Colonic mucosa (tissue), 4 donors: ENCODE measurements at regions not wholly inside any gene's neighbourhood (a gene's known extent, or its start where the extent isn't known, plus 50 kb on each side); places are given as distances from the start of the nearest gene placed in this dataset.

ENCODE experiments used
- DNase-seq: peaks from one replicate; pipeline ENCODE4 v3.0.0-alpha.2; 2020
- H3K27ac ChIP-seq: fragments of 200-600 bp; one replicate; pipeline ENCODE4 v1.8.0; 2021
- H3K27me3 ChIP-seq: fragments of 200-600 bp; one replicate; pipeline ENCODE4 v1.8.0; 2021
- H3K36me3 ChIP-seq: fragments of 200-600 bp; one replicate; pipeline ENCODE4 v1.8.0; 2021
- H3K4me1 ChIP-seq: fragments of 200-600 bp; one replicate; pipeline ENCODE4 v1.8.0; 2021; ENCODE audit warnings: mild to moderate bottlenecking
- H3K4me3 ChIP-seq: fragments of 200-600 bp; one replicate; pipeline ENCODE4 v1.8.0; 2021
- H3K9ac ChIP-seq, 2 donors: one replicate each; pipeline ENCODE4 v1.7.0; 2013; ENCODE audit warnings: control low read depth in 2 of 2, low read depth in 2 of 2, low read length in 2 of 2
- H3K9me3 ChIP-seq: fragments of 200-600 bp; one replicate; pipeline ENCODE4 v1.8.0; 2021
- intact Hi-C: fragments of 100-400 bp; cut with DNase I; formaldehyde crosslinking; loops from one replicate; pipeline ENCODE4 v1.14.1; 2022
- TF ChIP-seq, protein P1 (sequence below): fragments of 200-600 bp; IDR thresholded peaks from one replicate; pipeline ENCODE4 v1.8.0; 2022; ENCODE audit warnings: antibody characterized with exemption, mild to moderate bottlenecking
- donor health status: healthy.
- donor health status: DM: no; HTN: no; CAD: no.
- donor health status: DM: no; HTN: no; CAD: no.

- H3K4me3 ChIP-seq = no peak overlapping the region
- H3K27ac ChIP-seq = no peak overlapping the region
- no peaks in the 10 kb centered on the region for H3K27me3 ChIP-seq
- no peaks in the 10 kb centered on the region for H3K4me1 ChIP-seq
- H3K36me3 ChIP-seq = no peaks in the 10 kb centered on the region
- no peak overlapping the region for H3K9ac ChIP-seq
- no peak for DNase-seq
- no peaks in the 10 kb centered on the region for H3K9me3 ChIP-seq
- TF ChIP-seq, protein P1, sequence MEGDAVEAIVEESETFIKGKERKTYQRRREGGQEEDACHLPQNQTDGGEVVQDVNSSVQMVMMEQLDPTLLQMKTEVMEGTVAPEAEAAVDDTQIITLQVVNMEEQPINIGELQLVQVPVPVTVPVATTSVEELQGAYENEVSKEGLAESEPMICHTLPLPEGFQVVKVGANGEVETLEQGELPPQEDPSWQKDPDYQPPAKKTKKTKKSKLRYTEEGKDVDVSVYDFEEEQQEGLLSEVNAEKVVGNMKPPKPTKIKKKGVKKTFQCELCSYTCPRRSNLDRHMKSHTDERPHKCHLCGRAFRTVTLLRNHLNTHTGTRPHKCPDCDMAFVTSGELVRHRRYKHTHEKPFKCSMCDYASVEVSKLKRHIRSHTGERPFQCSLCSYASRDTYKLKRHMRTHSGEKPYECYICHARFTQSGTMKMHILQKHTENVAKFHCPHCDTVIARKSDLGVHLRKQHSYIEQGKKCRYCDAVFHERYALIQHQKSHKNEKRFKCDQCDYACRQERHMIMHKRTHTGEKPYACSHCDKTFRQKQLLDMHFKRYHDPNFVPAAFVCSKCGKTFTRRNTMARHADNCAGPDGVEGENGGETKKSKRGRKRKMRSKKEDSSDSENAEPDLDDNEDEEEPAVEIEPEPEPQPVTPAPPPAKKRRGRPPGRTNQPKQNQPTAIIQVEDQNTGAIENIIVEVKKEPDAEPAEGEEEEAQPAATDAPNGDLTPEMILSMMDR = no peak
- intact Hi-C loops = no loop called here
These were observed 94.6 kb upstream of the SLC30A5 start for GRCh38 chr5:68999181-68999580.

DNA sequence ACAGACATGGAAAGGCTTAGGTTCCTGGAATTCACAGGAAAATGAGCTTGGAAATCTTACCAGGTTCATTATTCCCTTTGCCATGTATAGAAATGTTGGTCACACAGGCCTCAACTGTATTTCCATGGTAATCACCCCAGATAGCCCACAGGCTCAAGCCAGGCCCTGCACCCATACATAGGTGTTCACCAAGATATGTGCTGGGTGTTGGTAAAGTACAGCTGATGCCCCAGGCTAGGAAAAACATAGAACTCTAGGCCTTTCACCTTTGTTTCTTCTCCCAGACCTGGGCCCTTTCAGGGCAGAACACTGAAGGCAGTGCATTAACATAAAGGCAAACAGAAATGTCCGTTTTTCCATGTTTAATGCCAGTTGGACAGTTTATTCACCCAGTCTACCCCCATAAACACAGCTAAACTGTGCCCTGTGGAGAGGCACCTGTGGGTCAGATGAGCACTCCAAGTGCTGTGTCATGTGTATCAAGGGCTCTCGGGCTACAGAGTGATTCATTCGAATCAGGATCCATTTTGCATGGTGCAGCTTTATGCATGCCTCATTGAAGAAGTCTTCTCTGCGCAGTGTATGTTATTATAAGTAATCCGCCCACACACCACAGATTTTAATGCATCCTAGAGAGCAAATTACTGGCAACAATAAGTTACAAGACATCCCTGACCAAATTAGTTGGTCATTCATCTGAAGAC lies 93.4 kb upstream of the SLC30A5 start:
- H3K36me3 ChIP-seq = no peaks in the 10 kb centered on the region
- DNase-seq = no peak
- TF ChIP-seq, protein P1 = no peak
- no peaks in the 10 kb centered on the region for H3K27me3 ChIP-seq
- H3K27ac ChIP-seq = no peak overlapping the region
- no peak overlapping the region for H3K4me3 ChIP-seq
- intact Hi-C loops = no loop called here
- no peaks in the 10 kb centered on the region for H3K4me1 ChIP-seq
- H3K9ac ChIP-seq = no peak overlapping the region
- no peaks in the 10 kb centered on the region for H3K9me3 ChIP-seq

- TF ChIP-seq, protein P1 = no peak
- Histone ChIP-seq H3K27me3 (no peaks in the 10 kb centered on the region), H3K9me3 (no peaks in the 10 kb centered on the region), H3K4me3 (no peak overlapping the region), H3K4me1 (no peaks in the 10 kb centered on the region), H3K36me3 (no peaks in the 10 kb centered on the region), H3K27ac (no peak overlapping the region), H3K9ac (no peak overlapping the region)
- no peak for DNase-seq
- intact Hi-C loops = no loop called here
These were observed 92.9 kb upstream of the SLC30A5 start for GRCh38 chr5:69000949-69001348.

GRCh38 chr5:69001627-69002026 lies 92.2 kb upstream of the SLC30A5 start:
- Histone ChIP-seq H3K27me3 (no peaks in the 10 kb centered on the region), H3K4me3 (no peak overlapping the region), H3K4me1 (no peaks in the 10 kb centered on the region), H3K9ac (no peak overlapping the region), H3K27ac (no peak overlapping the region), H3K36me3 (no peaks in the 10 kb centered on the region), H3K9me3 (no peaks in the 10 kb centered on the region)
- TF ChIP-seq, protein P1 = no peak
- no peak for DNase-seq
- intact Hi-C loops = no loop called here

GRCh38 chr5:69004127-69004526 lies 89.7 kb upstream of the SLC30A5 start:
- Histone ChIP-seq H3K27me3 (no peaks in the 10 kb centered on the region), H3K9me3 (no peaks in the 10 kb centered on the region), H3K9ac (no peak overlapping the region), H3K36me3 (no peaks in the 10 kb centered on the region), H3K4me1 (no peaks in the 10 kb centered on the region), H3K27ac (no peak overlapping the region), H3K4me3 (no peak overlapping the region)
- TF ChIP-seq, protein P1 = no peak
- intact Hi-C loops = no loop called here
- DNase-seq = no peak
